ENCODE measurements at regions not wholly inside any gene's neighbourhood (a gene's known extent, or its start where the extent isn't known, plus 50 kb on each side); places are given as distances from the start of the nearest gene placed in this dataset.

- DNase-seq (ENCODE audit: extremely low read depth, insufficient read length) = no peak
- H3K27me3 ChIP-seq (replicated peaks; ENCODE audit: control insufficient read depth, insufficient read depth, low read length) = no peaks in the 10 kb centered on the region
- TF ChIP-seq CTCF (IDR thresholded peaks at IDR 0.05; ENCODE audit: insufficient read depth, low read length, poor library complexity, severe bottlenecking) = no peak
Observed at GRCh38 chr4:183806341-183806740, 98.8 kb upstream of the STOX2 start.

GRCh38 chr4:183807420-183808096 is 97.5 kb upstream of the STOX2 start:
- Histone ChIP-seq H3K36me3 (ENCODE audit: control insufficient read depth, insufficient read depth, low read length) (no peaks in the 10 kb centered on the region), H3K27me3 (replicated peaks; ENCODE audit: control insufficient read depth, insufficient read depth, low read length) (no peaks in the 10 kb centered on the region), H3K4me3 (replicated peaks; ENCODE audit: low read depth, low read length) (no peak overlapping the region)
- no peak for TF ChIP-seq CTCF (IDR thresholded peaks at IDR 0.05; ENCODE audit: insufficient read depth, low read length, poor library complexity, severe bottlenecking)
- DNase-seq (ENCODE audit: extremely low read depth, insufficient read length) = no peak

More at GRCh38 chr4:183806341-183806740, 98.8 kb upstream of the STOX2 start:
- Histone ChIP-seq H3K36me3 (ENCODE audit: control insufficient read depth, insufficient read depth, low read length) (no peaks in the 10 kb centered on the region), H3K4me3 (replicated peaks; ENCODE audit: low read depth, low read length) (no peak overlapping the region)

GRCh38 chr4:183808097-183808456 is 97.0 kb upstream of the STOX2 start:
- no peak overlapping the region for H3K4me3 ChIP-seq (replicated peaks; ENCODE audit: low read depth, low read length)
- no peak for TF ChIP-seq CTCF (IDR thresholded peaks at IDR 0.05; ENCODE audit: insufficient read depth, low read length, poor library complexity, severe bottlenecking)
- H3K36me3 ChIP-seq (ENCODE audit: control insufficient read depth, insufficient read depth, low read length) = no peaks in the 10 kb centered on the region
- no peaks in the 10 kb centered on the region for H3K27me3 ChIP-seq (replicated peaks; ENCODE audit: control insufficient read depth, insufficient read depth, low read length)
- DNase-seq (ENCODE audit: extremely low read depth, insufficient read length) = no peak

GRCh38 chr4:183812567-183812966 is 92.5 kb upstream of the STOX2 start:
- Histone ChIP-seq H3K27me3 (replicated peaks; ENCODE audit: control insufficient read depth, insufficient read depth, low read length) (no peaks in the 10 kb centered on the region), H3K4me3 (replicated peaks; ENCODE audit: low read depth, low read length) (no peak overlapping the region), H3K36me3 (ENCODE audit: control insufficient read depth, insufficient read depth, low read length) (no peaks in the 10 kb centered on the region)
- no peak for TF ChIP-seq CTCF (IDR thresholded peaks at IDR 0.05; ENCODE audit: insufficient read depth, low read length, poor library complexity, severe bottlenecking)
- no peak for DNase-seq (ENCODE audit: extremely low read depth, insufficient read length)

GRCh38 chr4:183814461-183814860 is 90.6 kb upstream of the STOX2 start:
- TF ChIP-seq CTCF (IDR thresholded peaks at IDR 0.05; ENCODE audit: insufficient read depth, low read length, poor library complexity, severe bottlenecking) = no peak
- Histone ChIP-seq H3K36me3 (ENCODE audit: control insufficient read depth, insufficient read depth, low read length) (no peaks in the 10 kb centered on the region), H3K27me3 (replicated peaks; ENCODE audit: control insufficient read depth, insufficient read depth, low read length) (no peaks in the 10 kb centered on the region), H3K4me3 (replicated peaks; ENCODE audit: low read depth, low read length) (no peak overlapping the region)
- no peak for DNase-seq (ENCODE audit: extremely low read depth, insufficient read length)

- Histone ChIP-seq H3K27me3 (replicated peaks; ENCODE audit: control insufficient read depth, insufficient read depth, low read length) (no peaks in the 10 kb centered on the region), H3K36me3 (ENCODE audit: control insufficient read depth, insufficient read depth, low read length) (no peaks in the 10 kb centered on the region), H3K4me3 (replicated peaks; ENCODE audit: low read depth, low read length) (no peak overlapping the region)
- DNase-seq (ENCODE audit: extremely low read depth, insufficient read length) = no peak
- TF ChIP-seq CTCF (IDR thresholded peaks at IDR 0.05; ENCODE audit: insufficient read depth, low read length, poor library complexity, severe bottlenecking) = no peak
Observed at GRCh38 chr4:183816077-183816476, 89.0 kb upstream of the STOX2 start.

Data from GM06990 (cell line).